ENCODE measurements at regions not wholly inside any gene's neighbourhood (a gene's known extent, or its start where the extent isn't known, plus 50 kb on each side); places are given as distances from the start of the nearest gene placed in this dataset.
A peak's percentile ranks its signal among the peaks of the same experiment; 100 is the strongest.

DNA sequence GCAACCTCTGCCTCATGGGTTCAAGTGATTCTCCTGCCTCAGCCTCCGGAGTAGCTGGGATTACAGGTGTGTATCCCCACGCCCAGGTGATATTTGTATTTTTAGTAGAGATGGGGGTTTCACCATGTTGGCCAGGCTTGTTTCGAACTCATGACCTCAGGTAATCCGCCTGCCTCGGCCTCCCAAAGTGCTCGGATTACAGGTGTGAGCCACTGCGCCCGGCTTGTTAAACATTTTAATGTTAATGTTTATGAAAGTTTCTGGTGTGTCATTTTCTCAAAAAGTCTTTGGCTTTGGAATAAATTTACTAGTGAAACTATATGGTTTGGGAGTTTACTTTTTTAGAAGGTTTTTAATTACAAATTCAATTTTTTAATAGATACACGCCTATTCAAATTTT, 698.8 kb downstream of the MECOM start:
- TF ChIP-seq, protein P1, sequence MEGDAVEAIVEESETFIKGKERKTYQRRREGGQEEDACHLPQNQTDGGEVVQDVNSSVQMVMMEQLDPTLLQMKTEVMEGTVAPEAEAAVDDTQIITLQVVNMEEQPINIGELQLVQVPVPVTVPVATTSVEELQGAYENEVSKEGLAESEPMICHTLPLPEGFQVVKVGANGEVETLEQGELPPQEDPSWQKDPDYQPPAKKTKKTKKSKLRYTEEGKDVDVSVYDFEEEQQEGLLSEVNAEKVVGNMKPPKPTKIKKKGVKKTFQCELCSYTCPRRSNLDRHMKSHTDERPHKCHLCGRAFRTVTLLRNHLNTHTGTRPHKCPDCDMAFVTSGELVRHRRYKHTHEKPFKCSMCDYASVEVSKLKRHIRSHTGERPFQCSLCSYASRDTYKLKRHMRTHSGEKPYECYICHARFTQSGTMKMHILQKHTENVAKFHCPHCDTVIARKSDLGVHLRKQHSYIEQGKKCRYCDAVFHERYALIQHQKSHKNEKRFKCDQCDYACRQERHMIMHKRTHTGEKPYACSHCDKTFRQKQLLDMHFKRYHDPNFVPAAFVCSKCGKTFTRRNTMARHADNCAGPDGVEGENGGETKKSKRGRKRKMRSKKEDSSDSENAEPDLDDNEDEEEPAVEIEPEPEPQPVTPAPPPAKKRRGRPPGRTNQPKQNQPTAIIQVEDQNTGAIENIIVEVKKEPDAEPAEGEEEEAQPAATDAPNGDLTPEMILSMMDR (IDR thresholded peaks at IDR 0.05; ENCODE audit: low read depth, low read length) = no peak
- no peak overlapping the region for H3K4me3 ChIP-seq (ENCODE audit: low read depth, low read length)

DNA sequence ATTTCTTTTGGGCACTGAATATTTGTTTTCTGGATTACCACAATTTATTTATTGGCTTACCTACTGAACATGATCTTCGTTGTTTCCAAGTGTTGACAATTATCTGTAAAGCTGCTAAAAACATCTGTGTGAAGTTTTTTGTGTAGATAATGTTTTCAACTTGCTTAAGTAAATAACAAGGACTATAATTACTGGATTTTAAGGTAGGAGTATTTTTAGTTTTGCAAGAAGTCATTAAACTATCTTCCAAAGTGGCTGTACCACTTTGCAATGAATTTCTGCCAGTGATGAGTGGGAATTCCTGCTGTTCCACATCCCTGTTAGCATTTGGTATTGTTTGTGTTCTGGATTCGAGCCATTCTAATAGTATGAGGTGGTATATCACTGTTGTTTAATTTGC, 702.2 kb downstream of the MECOM start:
- H3K4me3 ChIP-seq (ENCODE audit: low read depth, low read length) = no peak overlapping the region
- TF ChIP-seq, protein P1 (IDR thresholded peaks at IDR 0.05; ENCODE audit: low read depth, low read length) = no peak

DNA sequence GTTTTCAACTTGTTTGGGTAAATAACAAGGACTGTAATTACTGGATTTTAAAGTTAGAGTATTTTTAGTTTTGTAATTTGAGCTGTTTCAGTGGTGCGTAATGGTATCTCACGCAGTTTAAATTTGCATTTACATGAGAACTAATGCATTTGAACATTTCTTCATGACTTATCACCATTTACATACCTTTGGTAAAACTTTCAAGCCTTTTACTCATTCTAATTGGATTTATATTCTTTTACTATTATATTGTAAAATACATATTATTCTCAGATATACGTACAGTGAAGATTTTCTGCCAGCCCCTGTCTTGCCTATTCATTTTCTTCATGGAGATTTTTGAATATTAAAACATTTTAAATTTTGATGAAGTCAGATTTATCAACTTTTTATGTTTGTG, 703.8 kb downstream of the MECOM start:
- no peak overlapping the region for H3K4me3 ChIP-seq (ENCODE audit: low read depth, low read length)
- TF ChIP-seq, protein P1 (IDR thresholded peaks at IDR 0.05; ENCODE audit: low read depth, low read length) = no peak

DNA sequence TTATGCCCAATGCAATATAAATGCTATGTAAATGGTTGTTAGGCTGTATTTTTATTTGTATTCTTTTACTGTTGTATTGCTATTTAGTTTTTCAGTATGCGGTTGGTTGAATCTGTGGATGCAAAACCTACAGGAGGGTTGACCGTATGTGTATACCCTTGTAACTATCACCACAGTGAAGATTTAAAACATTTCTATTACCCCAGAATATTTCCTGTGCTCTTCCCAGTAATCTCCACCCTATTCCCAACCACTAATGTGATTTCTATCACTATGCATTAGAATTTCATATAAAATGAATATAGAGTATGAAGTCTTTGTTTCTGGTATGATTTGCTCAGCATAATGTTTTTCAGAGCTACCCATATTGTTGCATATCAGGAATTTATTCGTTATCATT, 705.0 kb downstream of the MECOM start:
- TF ChIP-seq, protein P1 (IDR thresholded peaks at IDR 0.05; ENCODE audit: low read depth, low read length) = no peak
- H3K4me3 ChIP-seq (ENCODE audit: low read depth, low read length) = no peak overlapping the region

DNA sequence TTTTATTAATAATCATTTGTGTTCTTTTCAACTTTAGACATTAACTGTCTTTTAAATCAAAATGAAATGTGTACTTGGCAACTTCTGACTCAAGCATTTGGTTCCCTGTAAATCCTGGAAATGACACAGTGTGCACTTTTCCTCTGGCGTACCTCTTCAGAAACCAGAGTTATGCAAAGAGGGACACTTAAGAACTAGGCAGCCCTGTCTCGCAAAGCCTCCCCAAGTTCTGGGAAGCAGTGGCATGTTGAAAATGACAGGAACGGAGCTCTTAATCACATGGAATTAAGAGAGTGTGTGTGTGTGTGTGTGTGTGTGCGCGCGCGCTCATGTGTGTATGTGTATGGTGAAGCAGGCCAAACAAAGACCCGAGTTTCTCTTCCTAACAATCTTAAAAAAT, 707.4 kb downstream of the MECOM start:
- TF ChIP-seq, protein P1 (IDR thresholded peaks at IDR 0.05; ENCODE audit: low read depth, low read length) = no peak

DNA sequence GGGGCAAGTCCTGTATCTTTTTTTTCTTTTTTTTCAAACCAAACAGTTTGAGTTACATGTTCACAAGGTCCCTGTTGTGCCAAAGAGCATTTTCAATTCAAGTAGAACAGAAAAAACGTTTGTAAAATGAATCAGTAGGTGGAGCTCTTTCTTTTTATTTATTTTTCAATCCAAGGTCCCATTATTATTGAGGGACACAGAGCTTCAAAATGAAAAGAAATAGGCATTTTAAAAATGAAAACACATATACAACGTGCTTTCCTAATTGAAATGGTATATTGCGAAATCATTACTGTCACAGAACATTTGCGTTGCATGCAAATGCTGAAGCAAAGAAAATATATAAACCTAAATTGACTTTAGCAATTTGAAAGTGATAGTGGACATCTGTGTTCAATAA, 711.0 kb downstream of the MECOM start:
- TF ChIP-seq, protein P1 (IDR thresholded peaks at IDR 0.05; ENCODE audit: low read depth, low read length) = no peak
- H3K4me3 ChIP-seq (ENCODE audit: low read depth, low read length) = 0 out of 2 replicates have a peak overlapping the region, but pooled peaks have one; percentile 10

More for the DNA sequence above, 707.4 kb downstream of the MECOM start:
- no peak overlapping the region for H3K4me3 ChIP-seq (ENCODE audit: low read depth, low read length)

DNA sequence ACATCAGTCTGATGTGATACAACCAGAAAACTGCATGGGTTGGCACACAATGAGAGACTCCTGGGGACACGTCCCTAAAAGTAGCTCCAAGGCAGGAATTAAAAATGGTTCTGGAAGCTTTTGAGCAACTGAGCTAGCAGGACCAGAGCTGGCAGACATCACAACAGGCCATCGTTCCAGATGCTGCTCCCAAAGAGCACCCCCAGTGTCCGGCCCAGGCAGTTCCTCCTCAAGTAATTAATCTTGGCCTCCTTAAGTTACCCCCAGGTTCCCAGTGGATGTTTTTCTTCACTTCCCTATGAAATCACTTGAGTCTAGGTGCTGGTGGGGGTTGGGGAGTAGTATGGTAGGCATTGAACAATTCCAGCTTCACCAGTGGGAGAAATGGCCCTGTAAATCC, 711.6 kb downstream of the MECOM start:
- TF ChIP-seq, protein P1 (IDR thresholded peaks at IDR 0.05; ENCODE audit: low read depth, low read length) = 0 out of 2 replicates have a peak, but pooled peaks have one; percentile 3

More for the DNA sequence above, 711.6 kb downstream of the MECOM start:
- no peak overlapping the region for H3K4me3 ChIP-seq (ENCODE audit: low read depth, low read length)
